ENCODE measurements at regions not wholly inside any gene's neighbourhood (a gene's known extent, or its start where the extent isn't known, plus 50 kb on each side); places are given as distances from the start of the nearest gene placed in this dataset.

DNA sequence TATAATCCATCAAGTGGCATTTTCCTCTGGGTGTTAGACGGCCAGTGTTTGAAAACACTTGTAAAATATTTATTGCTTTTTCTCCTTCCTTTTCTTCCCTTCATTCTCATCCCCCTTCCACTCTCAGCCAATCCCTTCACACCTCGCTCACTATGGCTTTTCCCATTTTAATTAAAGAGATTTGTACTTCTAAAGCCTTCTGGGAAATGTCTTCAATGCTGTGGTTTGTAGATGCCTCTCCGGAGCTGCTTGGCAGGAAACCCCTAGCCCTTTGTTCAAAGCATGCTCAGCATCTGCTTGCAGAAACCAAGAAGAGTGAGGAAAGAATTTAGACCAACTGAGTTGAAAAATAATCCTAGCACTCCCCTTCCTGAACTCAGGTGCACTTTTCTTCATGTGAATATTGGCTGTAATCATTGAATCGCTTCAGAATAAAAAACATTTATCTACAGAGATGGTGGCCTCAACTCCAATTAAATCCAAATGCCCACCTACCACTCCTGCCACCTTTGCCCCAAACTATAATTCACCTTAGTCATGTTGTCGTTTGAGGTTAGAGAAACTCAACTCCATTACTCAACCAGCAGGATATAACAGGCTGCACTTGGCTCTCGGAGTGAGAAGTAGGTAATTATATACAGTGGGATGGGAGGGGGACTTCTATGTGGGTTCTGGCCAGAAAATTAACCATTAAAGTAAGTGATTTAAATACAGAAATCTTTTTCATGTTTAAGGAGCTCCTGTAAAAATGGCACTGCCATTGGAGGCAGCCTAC, 659.4 kb upstream of the CAMK1G start:
- H3K4me3 ChIP-seq (ENCODE audit: low read length), result no peak overlapping the region
- H2AFZ ChIP-seq (ENCODE audit: low read depth, low read length), result no peak overlapping the region
- H3K4me1 ChIP-seq (ENCODE audit: insufficient read depth, low read length), result no peaks in the 10 kb centered on the region
- no peaks in the 10 kb centered on the region for H3K27me3 ChIP-seq (ENCODE audit: insufficient read depth, low read length)
- H3K36me3 ChIP-seq (ENCODE audit: insufficient read depth, low read length), result no peaks in the 10 kb centered on the region
- no peaks in the 10 kb centered on the region for H3K9me3 ChIP-seq (ENCODE audit: low read length)

DNA sequence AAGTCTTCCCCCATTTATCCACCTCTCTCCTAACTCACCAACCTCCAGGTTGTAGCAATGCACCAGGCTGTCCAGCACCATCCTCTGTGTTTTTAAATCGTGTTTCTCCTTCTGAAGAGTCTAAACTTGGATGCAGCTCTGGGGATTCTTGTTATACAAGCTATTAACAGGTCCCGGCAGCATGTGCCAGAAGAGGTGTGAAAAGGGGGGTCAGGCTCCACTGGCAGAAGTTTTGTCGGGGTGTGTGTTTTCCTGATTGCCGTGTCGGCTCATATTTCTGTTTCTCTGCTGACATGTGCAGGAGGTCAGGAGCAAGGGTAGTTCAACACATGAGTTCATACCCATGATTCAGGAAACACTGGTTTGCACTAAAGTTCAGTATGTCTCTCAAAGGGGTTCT, 658.6 kb upstream of the CAMK1G start:
- H3K4me3 ChIP-seq (ENCODE audit: low read length), result no peak overlapping the region
- no peak overlapping the region for H2AFZ ChIP-seq (ENCODE audit: low read depth, low read length)
- H3K4me1 ChIP-seq (ENCODE audit: insufficient read depth, low read length), result no peaks in the 10 kb centered on the region
- H3K27me3 ChIP-seq (ENCODE audit: insufficient read depth, low read length), result no peaks in the 10 kb centered on the region
- no peaks in the 10 kb centered on the region for H3K36me3 ChIP-seq (ENCODE audit: insufficient read depth, low read length)
- no peaks in the 10 kb centered on the region for H3K9me3 ChIP-seq (ENCODE audit: low read length)

DNA sequence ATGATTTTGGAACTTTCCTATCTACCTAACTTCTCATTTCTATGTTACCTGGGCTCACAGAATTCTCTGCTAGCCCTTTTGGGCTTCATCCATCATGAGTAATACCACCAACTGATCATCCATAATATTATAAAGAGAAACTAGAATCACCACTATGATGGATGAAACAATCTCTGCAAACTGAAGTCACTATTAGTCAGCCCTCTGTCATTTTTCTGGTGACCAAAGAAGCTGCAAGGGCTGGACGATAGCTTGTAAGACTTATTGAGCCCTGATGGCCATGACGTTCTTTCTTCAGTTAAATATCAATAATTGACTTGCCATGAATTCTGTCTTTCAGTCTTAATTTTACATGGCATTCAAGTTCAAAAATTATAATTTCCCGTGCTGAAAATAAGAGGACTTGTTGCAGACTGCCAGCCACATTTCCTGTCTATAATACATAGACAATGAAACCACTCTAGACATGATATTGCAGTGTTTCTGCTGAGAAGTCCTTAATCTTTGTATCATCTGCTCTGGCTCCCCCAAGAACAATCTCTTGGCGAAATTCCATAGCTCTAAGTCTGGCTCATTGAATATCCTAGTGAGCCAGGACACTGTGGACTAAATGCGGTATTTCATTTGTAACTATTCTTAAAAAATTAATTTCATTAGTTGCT, 655.0 kb upstream of the CAMK1G start:
- Histone ChIP-seq H3K36me3 (ENCODE audit: insufficient read depth, low read length) (no peaks in the 10 kb centered on the region), H3K9me3 (ENCODE audit: low read length) (no peaks in the 10 kb centered on the region), H2AFZ (ENCODE audit: low read depth, low read length) (no peak overlapping the region), H3K27me3 (ENCODE audit: insufficient read depth, low read length) (no peaks in the 10 kb centered on the region), H3K4me1 (ENCODE audit: insufficient read depth, low read length) (no peaks in the 10 kb centered on the region), H3K4me3 (ENCODE audit: low read length) (no peak overlapping the region)

DNA sequence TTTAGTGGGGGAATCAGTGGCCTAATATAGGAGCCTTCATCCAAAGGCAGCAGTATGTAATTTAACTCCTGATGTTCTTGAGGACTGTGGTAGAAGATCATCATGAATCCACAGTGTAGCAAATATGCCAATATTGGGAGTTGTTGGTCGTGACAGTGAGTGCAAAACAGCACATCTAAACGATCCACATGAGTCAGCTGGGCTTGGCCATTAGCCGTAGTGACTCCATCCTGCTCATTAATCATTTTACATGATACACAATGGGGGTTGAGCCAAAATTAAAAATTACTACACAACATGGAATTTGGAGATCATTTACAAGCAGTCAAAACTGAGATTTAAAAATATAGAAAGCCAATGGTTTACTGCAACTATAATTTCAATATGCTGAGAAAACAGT, 653.9 kb upstream of the CAMK1G start:
- no peaks in the 10 kb centered on the region for H3K9me3 ChIP-seq (ENCODE audit: low read length)
- no peak overlapping the region for H3K4me3 ChIP-seq (ENCODE audit: low read length)
- H3K27me3 ChIP-seq (ENCODE audit: insufficient read depth, low read length), result no peaks in the 10 kb centered on the region
- no peaks in the 10 kb centered on the region for H3K4me1 ChIP-seq (ENCODE audit: insufficient read depth, low read length)
- no peak overlapping the region for H2AFZ ChIP-seq (ENCODE audit: low read depth, low read length)
- H3K36me3 ChIP-seq (ENCODE audit: insufficient read depth, low read length), result no peaks in the 10 kb centered on the region

DNA sequence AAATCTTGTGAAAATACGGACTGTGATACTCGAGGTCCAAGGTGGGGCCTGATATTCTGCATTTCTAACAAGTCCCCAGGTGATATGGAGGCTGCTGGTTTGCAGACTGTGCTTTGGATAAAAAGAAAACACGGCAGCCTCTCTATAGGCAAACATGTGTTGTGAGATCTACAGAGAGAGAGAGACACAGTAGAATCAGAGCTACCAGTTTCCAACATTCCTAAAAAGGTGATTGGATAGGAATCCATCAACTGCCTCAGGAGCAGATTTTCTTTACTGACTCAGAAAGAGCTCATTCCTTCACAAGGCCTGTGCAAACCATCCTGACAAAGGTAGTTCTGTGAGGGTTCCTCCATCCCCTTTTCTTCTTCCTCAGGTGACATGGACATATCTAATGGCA, 651.6 kb upstream of the CAMK1G start:
- no peak overlapping the region for H2AFZ ChIP-seq (ENCODE audit: low read depth, low read length)
- H3K36me3 ChIP-seq (ENCODE audit: insufficient read depth, low read length), result no peaks in the 10 kb centered on the region
- no peaks in the 10 kb centered on the region for H3K9me3 ChIP-seq (ENCODE audit: low read length)
- H3K27me3 ChIP-seq (ENCODE audit: insufficient read depth, low read length), result no peaks in the 10 kb centered on the region
- no peak overlapping the region for H3K4me3 ChIP-seq (ENCODE audit: low read length)
- H3K4me1 ChIP-seq (ENCODE audit: insufficient read depth, low read length), result no peaks in the 10 kb centered on the region

DNA sequence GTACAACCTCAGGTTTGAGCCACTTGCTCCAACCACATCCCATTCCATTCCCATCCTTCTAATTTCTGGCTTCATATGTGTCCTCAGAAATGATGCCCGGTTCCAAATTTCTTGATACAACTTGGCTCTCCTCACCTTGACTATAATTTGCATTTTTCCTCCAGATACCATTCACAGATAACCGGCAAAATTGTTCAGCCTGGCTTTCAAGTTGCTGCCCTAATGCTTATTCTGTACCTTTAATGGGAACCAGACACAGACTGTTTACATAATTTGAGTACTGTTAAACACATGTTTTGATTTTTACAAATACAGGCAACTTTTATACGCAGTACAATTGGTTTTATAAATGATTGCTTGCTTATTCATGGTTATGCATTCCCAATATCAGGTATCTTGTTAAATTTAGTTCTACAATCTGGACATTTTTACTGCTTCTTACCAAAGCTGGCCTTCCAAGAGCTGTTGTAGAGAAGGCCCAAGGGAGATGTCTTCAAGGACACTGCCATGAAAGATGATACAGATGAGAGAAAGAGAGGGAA, 649.5 kb upstream of the CAMK1G start:
- Histone ChIP-seq H3K9me3 (ENCODE audit: low read length) (no peaks in the 10 kb centered on the region), H3K4me3 (ENCODE audit: low read length) (no peak overlapping the region), H3K4me1 (ENCODE audit: insufficient read depth, low read length) (no peaks in the 10 kb centered on the region), H3K27me3 (ENCODE audit: insufficient read depth, low read length) (no peaks in the 10 kb centered on the region), H2AFZ (ENCODE audit: low read depth, low read length) (no peak overlapping the region), H3K36me3 (ENCODE audit: insufficient read depth, low read length) (no peaks in the 10 kb centered on the region)

DNA sequence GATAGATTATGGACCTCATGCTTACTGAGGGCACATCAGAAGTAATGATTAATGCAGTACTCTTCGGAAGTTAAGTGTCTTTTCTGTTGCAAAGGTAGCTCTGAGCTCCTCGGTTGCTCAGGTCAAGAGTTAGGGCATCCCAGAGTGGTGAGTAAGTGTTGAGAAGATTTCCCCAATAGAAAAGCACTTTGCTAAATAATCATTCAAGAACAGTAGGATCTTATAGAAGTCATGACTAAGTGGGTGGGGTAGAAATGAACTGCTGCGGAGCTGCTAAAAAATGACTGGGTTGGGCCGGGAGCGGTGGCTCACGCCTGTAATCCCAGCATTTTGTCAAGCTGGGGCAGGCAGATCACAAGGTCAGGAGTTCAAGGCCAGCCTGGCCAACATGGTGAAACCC, 648.6 kb upstream of the CAMK1G start:
- H3K4me1 ChIP-seq (ENCODE audit: insufficient read depth, low read length), result no peaks in the 10 kb centered on the region
- H3K4me3 ChIP-seq (ENCODE audit: low read length), result no peak overlapping the region
- no peak overlapping the region for H2AFZ ChIP-seq (ENCODE audit: low read depth, low read length)
- no peaks in the 10 kb centered on the region for H3K27me3 ChIP-seq (ENCODE audit: insufficient read depth, low read length)
- H3K9me3 ChIP-seq (ENCODE audit: low read length), result no peaks in the 10 kb centered on the region
- no peaks in the 10 kb centered on the region for H3K36me3 ChIP-seq (ENCODE audit: insufficient read depth, low read length)

DNA sequence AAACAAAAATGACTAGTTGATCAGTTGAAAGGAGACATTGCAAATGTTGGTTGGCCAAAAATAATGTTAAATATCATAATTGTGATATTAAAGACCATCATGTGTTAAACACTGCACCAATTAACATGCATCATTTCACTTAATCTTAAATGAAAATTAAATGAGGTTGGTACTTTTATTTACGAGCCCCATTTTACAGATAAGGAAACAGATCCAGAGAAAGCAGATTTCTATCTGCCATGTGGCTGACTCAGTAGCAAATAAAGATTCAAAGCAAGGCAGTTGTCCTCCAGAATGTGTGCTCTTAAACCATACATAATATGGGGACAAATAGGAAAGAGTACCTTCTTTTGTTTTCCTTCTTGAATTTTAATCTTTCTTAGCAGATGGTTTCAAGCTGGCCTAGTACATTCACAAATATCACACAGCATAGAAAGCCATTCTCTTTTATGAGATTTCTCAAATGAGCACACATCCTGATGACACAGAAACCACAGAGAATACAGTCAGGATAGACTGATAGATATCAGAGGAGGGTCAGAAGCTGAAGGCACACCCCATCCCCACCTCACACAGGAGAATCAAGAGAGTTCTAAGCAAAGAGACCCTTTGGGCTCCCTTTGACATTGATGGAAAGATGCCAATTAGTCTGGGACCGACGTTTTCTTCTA, 647.9 kb upstream of the CAMK1G start:
- no peaks in the 10 kb centered on the region for H3K36me3 ChIP-seq (ENCODE audit: insufficient read depth, low read length)
- H2AFZ ChIP-seq (ENCODE audit: low read depth, low read length), result no peak overlapping the region
- H3K4me3 ChIP-seq (ENCODE audit: low read length), result no peak overlapping the region
- no peaks in the 10 kb centered on the region for H3K27me3 ChIP-seq (ENCODE audit: insufficient read depth, low read length)
- H3K9me3 ChIP-seq (ENCODE audit: low read length), result no peaks in the 10 kb centered on the region
- no peaks in the 10 kb centered on the region for H3K4me1 ChIP-seq (ENCODE audit: insufficient read depth, low read length)

DNA sequence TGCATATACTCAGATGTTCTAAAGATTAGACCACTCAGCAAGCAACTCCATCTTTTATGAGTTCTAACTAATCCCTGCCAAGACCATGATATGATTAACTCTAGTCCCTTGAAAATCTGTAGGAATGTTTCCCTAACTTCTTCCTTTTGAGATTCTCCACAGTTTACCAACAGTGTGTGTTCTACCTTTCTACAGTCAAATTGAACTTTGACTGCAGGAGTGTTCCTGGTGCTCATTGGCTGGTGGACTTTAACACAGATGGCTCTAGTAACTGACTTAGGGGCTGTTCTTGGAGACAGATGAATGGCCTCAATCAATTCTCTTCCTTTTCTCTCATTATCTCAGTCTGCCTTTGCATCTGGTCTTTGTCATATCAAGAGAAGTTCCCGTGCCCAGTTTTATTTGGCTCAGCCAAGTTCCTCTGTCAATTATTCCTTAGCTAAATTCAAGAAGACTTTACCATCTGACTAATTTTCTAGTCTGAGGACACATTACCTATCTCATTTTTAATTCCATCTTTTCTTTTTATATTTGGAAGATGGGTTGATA, 643.9 kb upstream of the CAMK1G start:
- Histone ChIP-seq H2AFZ (ENCODE audit: low read depth, low read length) (no peak overlapping the region), H3K9me3 (ENCODE audit: low read length) (no peaks in the 10 kb centered on the region), H3K27me3 (ENCODE audit: insufficient read depth, low read length) (no peaks in the 10 kb centered on the region), H3K36me3 (ENCODE audit: insufficient read depth, low read length) (no peaks in the 10 kb centered on the region), H3K4me3 (ENCODE audit: low read length) (no peak overlapping the region), H3K4me1 (ENCODE audit: insufficient read depth, low read length) (no peaks in the 10 kb centered on the region)

DNA sequence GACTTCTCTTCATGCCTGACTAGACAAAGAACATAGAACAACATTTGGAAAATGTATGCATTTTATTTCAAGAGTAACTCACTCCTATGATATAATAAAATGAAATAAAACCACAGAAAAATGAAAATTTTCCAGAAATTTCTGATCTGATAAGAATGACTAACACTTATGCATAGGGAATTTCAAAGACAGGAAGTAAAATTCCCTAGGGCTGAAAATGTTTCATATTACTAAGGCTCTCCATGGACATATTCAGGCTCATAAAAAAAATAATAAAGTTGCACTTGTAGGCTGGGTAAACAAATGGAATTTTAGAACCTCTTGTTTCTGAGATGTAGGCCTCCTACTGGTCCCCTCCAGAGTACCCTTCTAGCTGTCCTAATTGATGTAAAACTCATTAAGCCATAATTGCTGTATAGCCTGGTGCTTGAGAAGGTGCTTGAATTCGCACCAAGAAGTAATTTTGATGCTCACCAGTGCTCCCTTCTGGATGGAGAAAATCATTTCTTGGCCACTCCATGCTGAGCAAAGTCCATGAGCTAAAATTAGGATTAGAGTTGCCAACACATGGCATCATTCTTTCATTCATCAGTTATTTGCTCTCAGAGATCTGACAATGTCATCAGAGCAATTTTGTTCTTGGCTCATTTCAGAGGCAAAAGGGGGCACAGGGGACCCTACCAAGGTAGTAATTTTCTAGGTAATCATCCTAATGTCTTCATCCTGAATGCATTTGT, 641.0 kb upstream of the CAMK1G start:
- Histone ChIP-seq H3K9me3 (ENCODE audit: low read length) (no peaks in the 10 kb centered on the region), H3K27me3 (ENCODE audit: insufficient read depth, low read length) (no peaks in the 10 kb centered on the region), H3K4me3 (ENCODE audit: low read length) (no peak overlapping the region), H3K36me3 (ENCODE audit: insufficient read depth, low read length) (no peaks in the 10 kb centered on the region), H2AFZ (ENCODE audit: low read depth, low read length) (no peak overlapping the region), H3K4me1 (ENCODE audit: insufficient read depth, low read length) (no peaks in the 10 kb centered on the region)

DNA sequence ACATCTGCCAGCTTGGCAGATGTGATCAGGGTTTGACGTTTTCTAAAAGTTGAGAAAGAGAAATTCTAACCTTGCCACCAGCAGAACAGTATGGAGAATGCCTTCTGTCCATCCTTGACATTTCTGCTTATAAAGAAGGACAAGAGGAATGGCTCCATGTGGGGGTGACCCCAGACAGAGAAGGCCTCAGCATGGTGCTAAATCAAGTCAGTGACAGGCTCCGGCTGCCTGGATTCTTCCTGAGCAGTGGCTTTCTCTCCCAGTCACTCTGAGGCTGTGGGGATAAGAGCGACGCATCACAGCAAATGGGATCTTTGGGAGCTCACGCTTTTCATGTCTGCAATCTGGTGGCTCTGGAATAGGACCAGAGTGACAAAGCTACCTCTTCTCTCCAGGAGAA, 640.2 kb upstream of the CAMK1G start:
- no peaks in the 10 kb centered on the region for H3K9me3 ChIP-seq (ENCODE audit: low read length)
- H3K4me1 ChIP-seq (ENCODE audit: insufficient read depth, low read length), result no peaks in the 10 kb centered on the region
- no peaks in the 10 kb centered on the region for H3K36me3 ChIP-seq (ENCODE audit: insufficient read depth, low read length)
- no peak overlapping the region for H3K4me3 ChIP-seq (ENCODE audit: low read length)
- H3K27me3 ChIP-seq (ENCODE audit: insufficient read depth, low read length), result no peaks in the 10 kb centered on the region
- no peak overlapping the region for H2AFZ ChIP-seq (ENCODE audit: low read depth, low read length)

DNA sequence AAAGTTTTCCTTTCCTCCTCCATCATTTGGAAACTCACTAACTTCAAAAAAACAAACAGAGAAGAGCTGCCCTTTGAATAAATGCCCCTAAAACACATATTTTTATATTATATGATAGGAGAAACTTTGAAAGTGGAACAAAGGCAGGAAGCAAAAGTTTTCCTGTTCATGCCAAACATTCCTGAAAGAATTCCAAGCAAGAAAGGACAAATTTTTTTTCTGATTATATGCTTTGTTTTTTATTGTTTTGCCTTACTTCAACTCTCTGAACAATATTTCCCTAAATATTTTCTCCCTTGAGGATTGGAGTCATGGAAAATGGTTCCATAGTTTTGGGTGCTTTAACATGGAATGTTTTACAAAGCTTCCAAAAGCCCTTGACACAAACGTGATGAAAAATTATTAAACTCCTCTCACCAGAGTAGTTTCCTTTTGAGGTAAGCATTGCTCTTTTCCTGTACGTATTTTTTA, 638.5 kb upstream of the CAMK1G start:
- H3K4me3 ChIP-seq (ENCODE audit: low read length), result no peak overlapping the region
- no peaks in the 10 kb centered on the region for H3K27me3 ChIP-seq (ENCODE audit: insufficient read depth, low read length)
- no peaks in the 10 kb centered on the region for H3K36me3 ChIP-seq (ENCODE audit: insufficient read depth, low read length)
- no peak overlapping the region for H2AFZ ChIP-seq (ENCODE audit: low read depth, low read length)
- H3K4me1 ChIP-seq (ENCODE audit: insufficient read depth, low read length), result no peaks in the 10 kb centered on the region
- no peaks in the 10 kb centered on the region for H3K9me3 ChIP-seq (ENCODE audit: low read length)
